ENCODE measurements at regions not wholly inside any gene's neighbourhood (a gene's known extent, or its start where the extent isn't known, plus 50 kb on each side); places are given as distances from the start of the nearest gene placed in this dataset.

DNA sequence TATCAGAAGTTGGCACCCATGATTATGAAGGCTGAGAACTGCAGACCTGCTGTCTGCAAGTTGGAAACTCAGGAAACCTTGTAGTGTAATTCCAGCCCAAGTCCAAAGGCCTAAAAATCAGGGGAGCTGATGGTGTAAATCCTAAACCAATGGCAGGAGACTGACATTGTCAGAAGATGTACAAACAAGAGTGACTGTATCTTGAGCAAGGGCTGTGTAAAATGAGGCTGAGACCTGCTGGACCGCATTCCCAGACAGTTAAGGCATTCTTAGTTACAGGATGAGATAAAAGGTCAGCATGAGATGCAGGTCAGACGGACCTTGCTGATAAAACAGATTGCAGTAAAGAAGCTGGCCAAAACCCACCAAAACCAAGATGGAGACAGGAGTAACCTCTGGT is 147.7 kb downstream of the COG6 start:
- H3K27me3 ChIP-seq (ENCODE audit: control insufficient read depth, insufficient read depth, low read length), result no peaks in the 10 kb centered on the region
- peaks cover 21% of the 10 kb centered on the region for H3K4me1 ChIP-seq (ENCODE audit: control insufficient read depth, low read depth, low read length)

GRCh38 chr13:39803851-39804250 is 148.4 kb downstream of the COG6 start:
- Histone ChIP-seq H3K9me3 (ENCODE audit: control insufficient read depth, low read depth, low read length) (no peaks in the 10 kb centered on the region), H3K27me3 (ENCODE audit: control insufficient read depth, insufficient read depth, low read length) (no peaks in the 10 kb centered on the region), H3K4me3 (ENCODE audit: low read length) (no peak overlapping the region), H3K4me1 (ENCODE audit: control insufficient read depth, low read depth, low read length) (peaks cover 21% of the 10 kb centered on the region), H3K36me3 (ENCODE audit: control insufficient read depth, low read depth, low read length) (no peaks in the 10 kb centered on the region), H3K9ac (ENCODE audit: low read length) (no peak overlapping the region), H3K27ac (ENCODE audit: low read length) (no peak overlapping the region)

More for the DNA sequence above, 147.7 kb downstream of the COG6 start:
- H3K9ac ChIP-seq (ENCODE audit: low read length), result no peak overlapping the region
- H3K4me3 ChIP-seq (ENCODE audit: low read length), result no peak overlapping the region
- no peaks in the 10 kb centered on the region for H3K36me3 ChIP-seq (ENCODE audit: control insufficient read depth, low read depth, low read length)
- no peak overlapping the region for H3K27ac ChIP-seq (ENCODE audit: low read length)
- no peaks in the 10 kb centered on the region for H3K9me3 ChIP-seq (ENCODE audit: control insufficient read depth, low read depth, low read length)

- H3K4me3 ChIP-seq (ENCODE audit: low read length), result no peak overlapping the region
- H3K9me3 ChIP-seq (ENCODE audit: control insufficient read depth, low read depth, low read length), result no peaks in the 10 kb centered on the region
- H3K27ac ChIP-seq (ENCODE audit: low read length), result no peak overlapping the region
- no peaks in the 10 kb centered on the region for H3K27me3 ChIP-seq (ENCODE audit: control insufficient read depth, insufficient read depth, low read length)
- peaks cover 21% of the 10 kb centered on the region for H3K4me1 ChIP-seq (ENCODE audit: control insufficient read depth, low read depth, low read length)
- no peaks in the 10 kb centered on the region for H3K36me3 ChIP-seq (ENCODE audit: control insufficient read depth, low read depth, low read length)
- no peak overlapping the region for H3K9ac ChIP-seq (ENCODE audit: low read length)
Measured at GRCh38 chr13:39804332-39805210, 149.1 kb downstream of the COG6 start.

DNA sequence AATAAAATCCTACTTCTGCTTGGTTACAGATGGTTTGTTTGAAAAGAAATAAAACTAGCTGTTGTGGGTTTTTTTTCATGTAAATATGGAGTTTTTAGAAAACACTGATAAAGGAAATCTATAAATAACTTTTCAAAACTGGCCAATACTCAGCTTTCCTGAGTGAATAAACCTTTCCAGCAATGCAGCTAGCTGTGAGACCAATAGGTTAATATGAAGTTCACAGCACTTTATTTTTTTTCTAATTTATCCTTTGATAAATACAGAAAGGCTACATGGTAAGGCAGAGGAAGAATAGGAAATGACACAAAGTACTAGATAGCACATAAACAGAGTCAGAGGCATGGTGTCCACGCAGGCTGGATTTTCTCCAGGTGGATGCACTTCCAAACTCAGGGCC is 154.0 kb downstream of the COG6 start:
- H3K27me3 ChIP-seq (ENCODE audit: control insufficient read depth, insufficient read depth, low read length), result no peaks in the 10 kb centered on the region
- H3K4me1 ChIP-seq (ENCODE audit: control insufficient read depth, low read depth, low read length), result peaks cover 14% of the 10 kb centered on the region
- H3K27ac ChIP-seq (ENCODE audit: low read length), result no peak overlapping the region
- H3K36me3 ChIP-seq (ENCODE audit: control insufficient read depth, low read depth, low read length), result no peaks in the 10 kb centered on the region
- no peak overlapping the region for H3K4me3 ChIP-seq (ENCODE audit: low read length)
- no peak overlapping the region for H3K9ac ChIP-seq (ENCODE audit: low read length)
- H3K9me3 ChIP-seq (ENCODE audit: control insufficient read depth, low read depth, low read length), result no peaks in the 10 kb centered on the region

- Histone ChIP-seq H3K36me3 (ENCODE audit: control insufficient read depth, low read depth, low read length) (no peaks in the 10 kb centered on the region), H3K4me1 (ENCODE audit: control insufficient read depth, low read depth, low read length) (peaks cover 6% of the 10 kb centered on the region)
Measured at GRCh38 chr13:39810091-39810877, 154.8 kb downstream of the COG6 start.

GRCh38 chr13:39811051-39811450 is 155.6 kb downstream of the COG6 start:
- Histone ChIP-seq H3K4me3 (ENCODE audit: low read length) (no peak overlapping the region), H3K27ac (ENCODE audit: low read length) (no peak overlapping the region), H3K9ac (ENCODE audit: low read length) (no peak overlapping the region)

More at GRCh38 chr13:39810091-39810877, 154.8 kb downstream of the COG6 start:
- H3K9ac ChIP-seq (ENCODE audit: low read length), result no peak overlapping the region
- no peaks in the 10 kb centered on the region for H3K27me3 ChIP-seq (ENCODE audit: control insufficient read depth, insufficient read depth, low read length)
- H3K9me3 ChIP-seq (ENCODE audit: control insufficient read depth, low read depth, low read length), result no peaks in the 10 kb centered on the region
- H3K27ac ChIP-seq (ENCODE audit: low read length), result no peak overlapping the region
- no peak overlapping the region for H3K4me3 ChIP-seq (ENCODE audit: low read length)

DNA sequence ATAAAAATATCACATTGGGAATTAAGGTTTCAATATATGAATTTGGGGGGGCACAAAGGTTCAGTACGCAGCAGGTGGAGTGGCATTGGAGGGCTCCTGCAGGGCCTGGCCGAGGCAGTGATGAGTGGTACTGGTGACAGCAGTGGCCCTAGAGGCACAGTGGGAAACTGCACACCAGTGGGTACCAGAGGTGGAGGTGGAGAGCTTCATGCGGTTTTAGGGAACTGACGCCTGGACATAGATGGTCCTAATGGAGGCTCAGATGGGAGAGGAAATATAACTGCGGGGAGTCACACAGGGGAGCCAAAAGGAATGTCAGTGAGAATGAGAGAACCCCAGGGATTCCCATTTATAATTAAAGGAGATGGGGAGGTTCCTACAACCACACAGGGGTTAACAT is 156.2 kb downstream of the COG6 start:
- no peaks in the 10 kb centered on the region for H3K36me3 ChIP-seq (ENCODE audit: control insufficient read depth, low read depth, low read length)
- no peaks in the 10 kb centered on the region for H3K27me3 ChIP-seq (ENCODE audit: control insufficient read depth, insufficient read depth, low read length)
- no peak overlapping the region for H3K4me3 ChIP-seq (ENCODE audit: low read length)
- peaks cover 3% of the 10 kb centered on the region for H3K4me1 ChIP-seq (ENCODE audit: control insufficient read depth, low read depth, low read length)
- no peak overlapping the region for H3K9ac ChIP-seq (ENCODE audit: low read length)
- no peaks in the 10 kb centered on the region for H3K9me3 ChIP-seq (ENCODE audit: control insufficient read depth, low read depth, low read length)
- no peak overlapping the region for H3K27ac ChIP-seq (ENCODE audit: low read length)

More at GRCh38 chr13:39811051-39811450, 155.6 kb downstream of the COG6 start:
- Histone ChIP-seq H3K9me3 (ENCODE audit: control insufficient read depth, low read depth, low read length) (no peaks in the 10 kb centered on the region), H3K4me1 (ENCODE audit: control insufficient read depth, low read depth, low read length) (peaks cover 3% of the 10 kb centered on the region), H3K27me3 (ENCODE audit: control insufficient read depth, insufficient read depth, low read length) (no peaks in the 10 kb centered on the region), H3K36me3 (ENCODE audit: control insufficient read depth, low read depth, low read length) (no peaks in the 10 kb centered on the region)

DNA sequence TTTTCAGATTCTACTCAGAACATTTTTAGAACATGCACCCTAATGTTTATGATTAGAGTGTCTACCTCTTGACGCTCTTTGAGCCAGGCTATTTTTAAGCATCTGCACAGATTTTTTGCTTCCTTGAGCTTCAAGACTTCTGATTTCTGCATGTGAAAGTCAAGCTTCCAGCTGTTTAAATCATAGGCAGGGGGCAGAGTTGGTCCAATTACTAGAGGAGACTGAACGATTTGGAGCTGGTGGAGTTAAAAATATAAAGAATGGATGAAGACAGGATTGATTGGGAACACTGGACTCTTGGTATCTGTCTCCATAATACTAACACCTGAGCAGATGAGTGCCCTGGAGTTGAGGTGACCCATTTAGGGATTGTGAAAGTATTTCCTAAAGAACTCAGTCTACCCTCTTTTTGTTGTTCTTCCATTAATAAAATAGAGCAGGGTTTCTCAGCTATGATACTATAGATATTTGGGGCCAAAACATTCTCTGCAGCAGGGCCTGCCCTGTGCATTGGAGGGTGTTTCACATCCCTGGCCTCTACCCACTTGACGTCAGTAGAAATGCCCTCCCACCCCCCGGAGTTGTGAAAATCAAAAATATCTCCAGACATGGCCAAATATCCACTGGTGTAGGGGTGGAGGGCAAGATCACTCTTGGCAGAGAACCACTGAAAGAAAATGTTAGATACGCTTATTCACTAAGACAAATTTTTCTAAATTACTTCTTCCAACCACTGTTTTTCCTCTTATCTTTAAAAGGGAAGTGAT is 160.1 kb downstream of the COG6 start:
- H3K9me3 ChIP-seq (ENCODE audit: control insufficient read depth, low read depth, low read length), result no peaks in the 10 kb centered on the region
- no peaks in the 10 kb centered on the region for H3K27me3 ChIP-seq (ENCODE audit: control insufficient read depth, insufficient read depth, low read length)
- no peak overlapping the region for H3K4me3 ChIP-seq (ENCODE audit: low read length)
- H3K27ac ChIP-seq (ENCODE audit: low read length), result no peak overlapping the region
- H3K36me3 ChIP-seq (ENCODE audit: control insufficient read depth, low read depth, low read length), result no peaks in the 10 kb centered on the region
- peaks cover 3% of the 10 kb centered on the region for H3K4me1 ChIP-seq (ENCODE audit: control insufficient read depth, low read depth, low read length)
- no peak overlapping the region for H3K9ac ChIP-seq (ENCODE audit: low read length)

GRCh38 chr13:39816936-39817335 is 161.5 kb downstream of the COG6 start:
- H3K27ac ChIP-seq (ENCODE audit: low read length), result no peak overlapping the region

GRCh38 chr13:39818953-39819352 is 163.5 kb downstream of the COG6 start:
- H3K4me1 ChIP-seq (ENCODE audit: control insufficient read depth, low read depth, low read length), result peaks cover 15% of the 10 kb centered on the region
- no peaks in the 10 kb centered on the region for H3K36me3 ChIP-seq (ENCODE audit: control insufficient read depth, low read depth, low read length)
- H3K27ac ChIP-seq (ENCODE audit: low read length), result no peak overlapping the region
- H3K9ac ChIP-seq (ENCODE audit: low read length), result no peak overlapping the region
- H3K4me3 ChIP-seq (ENCODE audit: low read length), result no peak overlapping the region
- no peaks in the 10 kb centered on the region for H3K9me3 ChIP-seq (ENCODE audit: control insufficient read depth, low read depth, low read length)
- no peaks in the 10 kb centered on the region for H3K27me3 ChIP-seq (ENCODE audit: control insufficient read depth, insufficient read depth, low read length)

More at GRCh38 chr13:39816936-39817335, 161.5 kb downstream of the COG6 start:
- Histone ChIP-seq H3K9me3 (ENCODE audit: control insufficient read depth, low read depth, low read length) (no peaks in the 10 kb centered on the region), H3K27me3 (ENCODE audit: control insufficient read depth, insufficient read depth, low read length) (no peaks in the 10 kb centered on the region), H3K4me1 (ENCODE audit: control insufficient read depth, low read depth, low read length) (peaks cover 3% of the 10 kb centered on the region), H3K36me3 (ENCODE audit: control insufficient read depth, low read depth, low read length) (no peaks in the 10 kb centered on the region), H3K4me3 (ENCODE audit: low read length) (no peak overlapping the region), H3K9ac (ENCODE audit: low read length) (no peak overlapping the region)

DNA sequence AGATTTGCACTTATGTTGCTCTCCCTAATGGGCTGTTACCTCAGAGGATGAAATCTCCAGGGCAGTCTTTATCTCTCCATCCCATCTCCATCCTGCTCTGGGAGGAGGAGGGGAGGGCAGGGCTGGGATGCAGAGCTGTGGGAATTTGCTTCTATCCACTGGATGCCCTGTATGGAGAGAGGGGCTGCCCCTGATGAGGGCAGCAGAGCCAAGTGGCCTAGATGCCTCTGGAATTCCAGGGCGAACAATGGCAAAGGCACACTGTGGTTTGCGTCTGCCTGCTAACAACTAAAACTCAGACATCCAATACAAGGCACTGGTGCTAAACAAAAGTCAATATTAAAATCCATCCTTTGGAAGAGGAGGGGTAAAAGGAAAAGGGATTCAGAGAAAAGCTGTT is 165.1 kb downstream of the COG6 start:
- Histone ChIP-seq H3K9me3 (ENCODE audit: control insufficient read depth, low read depth, low read length) (no peaks in the 10 kb centered on the region), H3K4me1 (ENCODE audit: control insufficient read depth, low read depth, low read length) (peaks cover 21% of the 10 kb centered on the region), H3K27ac (ENCODE audit: low read length) (no peak overlapping the region), H3K4me3 (ENCODE audit: low read length) (no peak overlapping the region), H3K27me3 (ENCODE audit: control insufficient read depth, insufficient read depth, low read length) (no peaks in the 10 kb centered on the region), H3K9ac (ENCODE audit: low read length) (no peak overlapping the region), H3K36me3 (ENCODE audit: control insufficient read depth, low read depth, low read length) (no peaks in the 10 kb centered on the region)
